H9 (cell line): ENCODE measurements at regions not wholly inside any gene's neighbourhood (a gene's known extent, or its start where the extent isn't known, plus 50 kb on each side); places are given as distances from the start of the nearest gene placed in this dataset.
A peak's percentile ranks its signal among the peaks of the same experiment; 100 is the strongest.

Experiments used
- DNase-seq: peaks from one replicate; pipeline ENCODE4 v3.0.0-alpha.2; 2017
- H2AFZ ChIP-seq: one replicate; pipeline ENCODE4 v1.6.1; 2013; ENCODE audit warnings: mild to moderate bottlenecking, low read length, control low read depth, moderate library complexity
- H2AK5ac ChIP-seq: 2 replicates; pipeline ENCODE4 v1.6.1; 2013; ENCODE audit warnings: low read length, control low read depth, mixed read lengths; ENCODE audit not compliant: insufficient read length
- H2BK120ac ChIP-seq: one replicate; pipeline ENCODE4 v1.6.1; 2013; ENCODE audit warnings: low read depth, mild to moderate bottlenecking, low read length, control low read depth, inconsistent platforms; ENCODE audit not compliant: poor library complexity, severe bottlenecking
- H2BK12ac ChIP-seq: 2 replicates; pipeline ENCODE4 v1.6.1; 2013; ENCODE audit warnings: low read length, control low read depth, mixed read lengths, low read depth; ENCODE audit not compliant: insufficient read length
- H2BK15ac ChIP-seq: 2 replicates; pipeline ENCODE4 v1.6.1; 2013; ENCODE audit warnings: low read depth, low read length, control low read depth
- H2BK20ac ChIP-seq: one replicate; pipeline ENCODE4 v1.6.1; 2013; ENCODE audit warnings: low read depth, mild to moderate bottlenecking, low read length, control low read depth, inconsistent platforms; ENCODE audit not compliant: poor library complexity, severe bottlenecking
- H2BK5ac ChIP-seq: 2 replicates; pipeline ENCODE4 v1.6.1; 2013; ENCODE audit warnings: low read length, control low read depth, mixed read lengths; ENCODE audit not compliant: insufficient read length
- H3K14ac ChIP-seq: 2 replicates; pipeline ENCODE4 v1.6.1; 2013; ENCODE audit warnings: low read length, control low read depth; ENCODE audit not compliant: insufficient read depth
- H3K18ac ChIP-seq: 2 replicates; pipeline ENCODE4 v1.6.1; 2013; ENCODE audit warnings: low read depth, mild to moderate bottlenecking, mixed read lengths, low read length, control low read depth; ENCODE audit not compliant: insufficient read length
- H3K23ac ChIP-seq: 2 replicates; pipeline ENCODE4 v1.6.1; 2013; ENCODE audit warnings: low read length, control low read depth, mixed read lengths, low read depth; ENCODE audit not compliant: insufficient read length
- H3K23me2 ChIP-seq: 2 replicates; pipeline ENCODE4 v1.6.1; 2013; ENCODE audit warnings: low read depth, mild to moderate bottlenecking, mixed read lengths, low read length, control low read depth; ENCODE audit not compliant: insufficient read length, poor library complexity, severe bottlenecking
- H3K27ac ChIP-seq: 2 replicates; pipeline ENCODE4 v1.5.1; 2013; ENCODE audit warnings: low read length, control low read depth, mixed read lengths, low read depth; ENCODE audit not compliant: insufficient read length
- H3K27me3 ChIP-seq: 2 replicates; pipeline ENCODE4 v1.6.1; 2013; ENCODE audit warnings: low read length, control low read depth, inconsistent platforms; ENCODE audit not compliant: insufficient read depth
- H3K4ac ChIP-seq: 2 replicates; pipeline ENCODE4 v1.6.1; 2013; ENCODE audit warnings: low read depth, mild to moderate bottlenecking, control low read depth, inconsistent platforms, low read length, moderate library complexity
- H3K4me1 ChIP-seq: 2 replicates; pipeline ENCODE4 v1.6.1; 2013; ENCODE audit warnings: low read length, control low read depth, inconsistent platforms; ENCODE audit not compliant: insufficient read depth
- H3K4me2 ChIP-seq: 2 replicates; pipeline ENCODE4 v1.6.1; 2013; ENCODE audit warnings: low read length, control low read depth, mixed read lengths; ENCODE audit not compliant: insufficient read length, insufficient read depth
- H3K56ac ChIP-seq: 2 replicates; pipeline ENCODE4 v1.6.1; 2013; ENCODE audit warnings: low read depth, mild to moderate bottlenecking, mixed read lengths, low read length, control low read depth; ENCODE audit not compliant: insufficient read length
- H3K79me1 ChIP-seq: 2 replicates; pipeline ENCODE4 v1.6.1; 2013; ENCODE audit warnings: low read depth, mild to moderate bottlenecking, moderate library complexity, low read length, control low read depth, inconsistent platforms; ENCODE audit not compliant: insufficient read depth, poor library complexity, severe bottlenecking
- H3K79me2 ChIP-seq: 2 replicates; pipeline ENCODE4 v1.6.1; 2013; ENCODE audit warnings: low read length, control low read depth, inconsistent platforms; ENCODE audit not compliant: insufficient read depth
- H3K9ac ChIP-seq: 2 replicates; pipeline ENCODE4 v1.6.1; 2013; ENCODE audit warnings: low read length, control low read depth, mixed read lengths; ENCODE audit not compliant: insufficient read length; ENCODE audit errors: extremely low read depth
- H3K9me3 ChIP-seq: one replicate; pipeline ENCODE4 v1.6.1; 2013; ENCODE audit warnings: low read depth, low read length, inconsistent platforms; ENCODE audit not compliant: control insufficient read depth
- H3T11ph ChIP-seq: one replicate; pipeline ENCODE4 v1.6.1; 2013; ENCODE audit warnings: mild to moderate bottlenecking, low read length, control low read depth, inconsistent platforms
- H4K20me1 ChIP-seq: one replicate; pipeline ENCODE4 v1.6.1; 2013; ENCODE audit not compliant: control insufficient read depth, insufficient read length, insufficient read depth
- H4K5ac ChIP-seq: 2 replicates; pipeline ENCODE4 v1.6.1; 2013; ENCODE audit warnings: low read depth, mild to moderate bottlenecking, mixed read lengths, low read length, control low read depth; ENCODE audit not compliant: insufficient read length
- H4K8ac ChIP-seq: replicated peaks from 2 replicates; pipeline ENCODE4 v1.6.1; 2013; ENCODE audit warnings: low read length, control low read depth, mixed read lengths, low read depth; ENCODE audit not compliant: insufficient read length
- H4K91ac ChIP-seq: 2 replicates; pipeline ENCODE4 v1.6.1; 2013; ENCODE audit warnings: low read depth, mild to moderate bottlenecking, moderate library complexity, mixed read lengths, low read length, control low read depth; ENCODE audit not compliant: insufficient read length
- H3K27ac Mint-ChIP-seq, 3 experiments: 2 replicates in 2 of 3; 3 replicates in 1 of 3; pipeline ENCODE4 v1.8.0; 2020 to 2021; ENCODE audit warnings: mixed read lengths in 3 of 3, mild to moderate bottlenecking in 1 of 3, moderate library complexity in 1 of 3
- H3K27me3 Mint-ChIP-seq: 2 replicates; pipeline ENCODE4 v1.8.0; 2021; ENCODE audit warnings: low read depth, mild to moderate bottlenecking, moderate library complexity, mixed read lengths
- H3K36me3 Mint-ChIP-seq, 3 experiments: 2 replicates in 2 of 3; 3 replicates in 1 of 3; pipeline ENCODE4 v1.8.0; 2020 to 2021; ENCODE audit warnings: low read depth in 3 of 3, mixed read lengths in 3 of 3; ENCODE audit not compliant: insufficient read depth in 1 of 3
- H3K4me1 Mint-ChIP-seq, 2 experiments: 2 replicates each; pipeline ENCODE4 v1.8.0; 2020; ENCODE audit warnings: mixed read lengths in 2 of 2
- H3K4me3 Mint-ChIP-seq, 2 experiments: 2 replicates in 1 of 2; 3 replicates in 1 of 2; pipeline ENCODE4 v1.8.0; 2020 to 2021; ENCODE audit warnings: mild to moderate bottlenecking in 2 of 2, mixed read lengths in 2 of 2, moderate library complexity in 1 of 2
- H3K9me3 Mint-ChIP-seq, 2 experiments: 2 replicates in 1 of 2; 3 replicates in 1 of 2; pipeline ENCODE4 v1.8.0; 2020; ENCODE audit warnings: mild to moderate bottlenecking in 2 of 2, mixed read lengths in 2 of 2, moderate library complexity in 1 of 2
- WGBS: extraction: QIAGEN DNeasy Blood & Tissue Kit; methylation state at CpG from one replicate; pipeline ENCODE4 v1.1.7; 2013; ENCODE audit warnings: missing lambda C conversion rate, low lambda C conversion rate, mixed read lengths; ENCODE audit not compliant: insufficient read length; ENCODE audit errors: extremely low coverage; 5-methylcytosine and 5-hydroxymethylcytosine counted together
- TF ChIP-seq, protein P1 (sequence below): fragments of 200-600 bp; sonication (generic); conservative IDR thresholded peaks from 3 replicates; pipeline ENCODE4 v1.8.0; 2021; ENCODE audit warnings: antibody characterized with exemption, mild to moderate bottlenecking

DNA sequence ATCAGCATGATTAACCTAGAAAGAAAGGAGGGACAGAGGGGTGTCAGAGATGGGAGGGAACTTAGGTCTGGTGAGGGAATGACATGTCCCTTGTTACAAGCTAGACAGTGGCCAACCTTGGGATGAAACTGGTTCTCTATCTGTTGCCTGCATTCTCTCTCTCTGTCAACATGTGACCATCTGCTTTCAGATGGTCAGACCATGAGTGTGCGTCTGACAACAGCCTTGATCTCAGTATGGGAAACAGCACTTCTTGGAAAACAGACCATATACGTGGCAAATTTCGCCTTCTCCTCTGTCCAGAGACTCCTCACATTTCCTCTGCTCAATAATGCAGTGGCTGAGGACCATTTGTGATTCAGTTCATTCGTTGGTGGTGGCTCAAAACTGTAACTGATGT, 845.9 kb downstream of the TYW1 start:
- DNase-seq = no peak
- Histone ChIP-seq H3K9ac (no peak overlapping the region), H4K8ac (peak overlapping the region; percentile 77), H4K20me1 (no peaks in the 10 kb centered on the region), H3K18ac (no peak overlapping the region), H4K91ac (no peak overlapping the region), H2AFZ (no peak overlapping the region), H3T11ph (no peak overlapping the region), H3K27me3 (no peaks in the 10 kb centered on the region), H2AK5ac (no peak overlapping the region), H2BK15ac (no peak overlapping the region), H3K79me1 (no peaks in the 10 kb centered on the region), H4K5ac (no peak overlapping the region), H2BK120ac (no peak overlapping the region), H3K4me2 (no peak overlapping the region), H2BK12ac (no peak overlapping the region), H3K79me2 (no peaks in the 10 kb centered on the region), H2BK20ac (no peak overlapping the region), H3K56ac (no peak overlapping the region), H2BK5ac (no peak overlapping the region), H3K14ac (no peak overlapping the region), H3K9me3 (no peaks in the 10 kb centered on the region), H3K23ac (no peak overlapping the region), H3K23me2 (no peaks in the 10 kb centered on the region), H3K4ac (no peak overlapping the region), H3K27ac (peak overlapping the region; percentile 39), H3K4me1 (no peaks in the 10 kb centered on the region; the same call in 1 of the 2 replicates)
- Mint-ChIP-seq H3K27ac (no peak overlapping the region), H3K27me3 (peaks cover 1% of the 10 kb centered on the region; the same call in 1 of the 2 replicates), H3K9me3 (peaks cover 5 to 6% of the 10 kb centered on the region in 2 experiments; a peak in 3 of 5 replicates), H3K4me3 (no peak overlapping the region), H3K4me1 (peaks cover 2 to 4% of the 10 kb centered on the region in 2 experiments; a peak in 2 of 4 replicates), H3K36me3 (no peaks in the 10 kb centered on the region; a peak in 2 of 7 replicates)
- TF ChIP-seq, protein P1, sequence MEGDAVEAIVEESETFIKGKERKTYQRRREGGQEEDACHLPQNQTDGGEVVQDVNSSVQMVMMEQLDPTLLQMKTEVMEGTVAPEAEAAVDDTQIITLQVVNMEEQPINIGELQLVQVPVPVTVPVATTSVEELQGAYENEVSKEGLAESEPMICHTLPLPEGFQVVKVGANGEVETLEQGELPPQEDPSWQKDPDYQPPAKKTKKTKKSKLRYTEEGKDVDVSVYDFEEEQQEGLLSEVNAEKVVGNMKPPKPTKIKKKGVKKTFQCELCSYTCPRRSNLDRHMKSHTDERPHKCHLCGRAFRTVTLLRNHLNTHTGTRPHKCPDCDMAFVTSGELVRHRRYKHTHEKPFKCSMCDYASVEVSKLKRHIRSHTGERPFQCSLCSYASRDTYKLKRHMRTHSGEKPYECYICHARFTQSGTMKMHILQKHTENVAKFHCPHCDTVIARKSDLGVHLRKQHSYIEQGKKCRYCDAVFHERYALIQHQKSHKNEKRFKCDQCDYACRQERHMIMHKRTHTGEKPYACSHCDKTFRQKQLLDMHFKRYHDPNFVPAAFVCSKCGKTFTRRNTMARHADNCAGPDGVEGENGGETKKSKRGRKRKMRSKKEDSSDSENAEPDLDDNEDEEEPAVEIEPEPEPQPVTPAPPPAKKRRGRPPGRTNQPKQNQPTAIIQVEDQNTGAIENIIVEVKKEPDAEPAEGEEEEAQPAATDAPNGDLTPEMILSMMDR = no peak
- no CpG with 5 or more reads among the region's 4 CpGs for WGBS
